ENCODE measurements at regions not wholly inside any gene's neighbourhood (a gene's known extent, or its start where the extent isn't known, plus 50 kb on each side); places are given as distances from the start of the nearest gene placed in this dataset.

GRCh38 chr20:57023997-57024396 is 242.4 kb downstream of the BMP7 start:
- TF ChIP-seq, protein P1, sequence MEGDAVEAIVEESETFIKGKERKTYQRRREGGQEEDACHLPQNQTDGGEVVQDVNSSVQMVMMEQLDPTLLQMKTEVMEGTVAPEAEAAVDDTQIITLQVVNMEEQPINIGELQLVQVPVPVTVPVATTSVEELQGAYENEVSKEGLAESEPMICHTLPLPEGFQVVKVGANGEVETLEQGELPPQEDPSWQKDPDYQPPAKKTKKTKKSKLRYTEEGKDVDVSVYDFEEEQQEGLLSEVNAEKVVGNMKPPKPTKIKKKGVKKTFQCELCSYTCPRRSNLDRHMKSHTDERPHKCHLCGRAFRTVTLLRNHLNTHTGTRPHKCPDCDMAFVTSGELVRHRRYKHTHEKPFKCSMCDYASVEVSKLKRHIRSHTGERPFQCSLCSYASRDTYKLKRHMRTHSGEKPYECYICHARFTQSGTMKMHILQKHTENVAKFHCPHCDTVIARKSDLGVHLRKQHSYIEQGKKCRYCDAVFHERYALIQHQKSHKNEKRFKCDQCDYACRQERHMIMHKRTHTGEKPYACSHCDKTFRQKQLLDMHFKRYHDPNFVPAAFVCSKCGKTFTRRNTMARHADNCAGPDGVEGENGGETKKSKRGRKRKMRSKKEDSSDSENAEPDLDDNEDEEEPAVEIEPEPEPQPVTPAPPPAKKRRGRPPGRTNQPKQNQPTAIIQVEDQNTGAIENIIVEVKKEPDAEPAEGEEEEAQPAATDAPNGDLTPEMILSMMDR (IDR thresholded peaks at IDR 0.05), result no peak
- TF ChIP-seq POLR2AphosphoS5 (IDR thresholded peaks at IDR 0.05; ENCODE audit: insufficient read depth in 1 of 2, low read depth in 1 of 2) (no peak), POLR2A (IDR thresholded peaks at IDR 0.05) (no peak)

Measured in vagina (tissue), 2 donors.